GM21528 (cell line): ENCODE measurements at regions not wholly inside any gene's neighbourhood (a gene's known extent, or its start where the extent isn't known, plus 50 kb on each side); places are given as distances from the start of the nearest gene placed in this dataset.

Experiments used
- ATAC-seq: cut with Tn5 transposase; IDR thresholded peaks from one replicate; pipeline ENCODE4 v1.9.1; 2021; ENCODE audit warnings: mild to moderate bottlenecking, moderate library complexity; ENCODE audit not compliant: unreplicated experiment, low FRiP score

DNA sequence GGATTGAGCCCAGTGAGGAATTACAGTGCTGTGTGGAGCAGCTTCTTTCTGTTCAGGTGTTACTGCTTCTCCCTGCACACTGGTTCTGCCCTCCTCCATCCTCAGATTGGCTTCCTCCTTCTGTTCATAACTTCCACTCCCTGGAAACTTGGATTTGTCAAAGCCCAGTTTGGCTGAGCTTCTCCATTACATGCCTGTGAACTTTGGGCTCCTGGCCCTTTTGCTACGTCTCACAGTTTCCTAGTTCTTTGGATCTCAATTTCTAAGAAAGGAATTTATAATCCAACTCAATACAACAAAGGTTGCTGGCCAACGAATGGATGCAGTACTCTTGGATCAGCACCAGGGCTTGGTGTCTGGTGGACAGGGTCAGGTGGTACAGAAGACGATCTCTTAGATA is 318.1 kb downstream of the RPS24 start:
- ATAC-seq: no peak

DNA sequence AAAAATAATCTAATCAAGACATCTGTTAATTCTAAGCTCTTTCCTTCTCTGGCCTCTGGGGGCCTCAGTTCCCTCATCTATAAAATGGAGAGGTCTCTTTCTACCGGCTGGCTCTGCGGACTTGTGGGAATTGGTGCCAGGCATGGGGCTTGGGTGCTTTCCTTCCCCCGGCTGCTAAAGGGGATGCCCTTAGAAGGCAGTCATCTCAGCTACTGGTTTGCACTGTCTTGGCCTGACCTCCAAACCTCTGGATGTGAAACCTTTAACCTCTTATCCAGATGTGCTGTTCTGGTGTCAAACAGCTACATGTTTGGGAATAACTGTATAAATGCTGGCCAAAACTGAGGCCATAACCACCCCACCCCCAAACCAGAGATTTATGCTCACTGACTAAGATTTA is 320.0 kb downstream of the RPS24 start:
- ATAC-seq: no peak

GRCh38 chr10:78354101-78354500 is 320.4 kb downstream of the RPS24 start:
- no peak for ATAC-seq

GRCh38 chr10:78356291-78356900 is 322.7 kb downstream of the RPS24 start:
- no peak for ATAC-seq

DNA sequence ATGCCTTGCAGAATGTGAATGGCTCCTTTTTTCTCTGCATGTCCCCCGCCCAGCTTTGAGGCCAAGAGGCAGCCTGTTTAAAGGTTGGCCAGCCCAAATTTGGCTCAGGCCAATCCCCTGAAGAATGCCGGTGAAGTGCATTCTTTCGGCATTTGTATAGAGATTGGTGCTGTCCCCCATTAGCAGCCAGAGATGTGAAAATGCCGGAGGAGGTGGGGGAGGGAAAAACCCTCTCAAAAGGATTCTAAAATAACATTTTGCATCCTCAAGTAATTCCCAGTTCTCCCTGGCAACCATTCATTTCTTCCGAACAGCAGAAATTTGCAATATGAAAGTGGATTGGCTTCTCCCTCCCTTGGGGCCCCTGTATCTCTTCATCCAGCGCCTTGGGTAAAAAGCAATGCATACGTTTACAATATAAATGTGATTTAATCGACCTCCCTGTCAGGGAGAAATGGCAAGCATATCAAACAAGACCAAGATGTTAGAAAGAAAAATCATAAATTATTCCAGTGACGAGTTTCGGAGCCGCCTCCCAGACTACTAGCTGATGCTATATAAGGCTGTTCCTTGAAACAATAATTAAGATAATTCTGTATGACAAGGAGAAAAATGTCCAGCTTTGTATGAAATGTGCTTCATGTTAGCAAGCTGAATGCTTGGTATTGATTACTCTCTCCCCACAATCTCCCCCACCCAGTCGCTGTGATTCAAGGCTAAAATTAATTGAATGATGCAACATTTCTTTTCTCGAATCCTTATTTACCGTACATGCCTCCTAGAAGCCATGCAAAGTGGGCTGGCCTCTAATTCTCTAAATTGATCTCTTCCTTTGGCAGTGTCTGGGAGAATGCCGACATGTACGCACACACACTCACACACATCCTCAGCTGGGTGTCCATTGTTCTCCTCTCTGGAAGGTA is 323.7 kb downstream of the RPS24 start:
- ATAC-seq: no peak

GRCh38 chr10:78358351-78358750 is 324.7 kb downstream of the RPS24 start:
- no peak for ATAC-seq

GRCh38 chr10:78358982-78359381 is 325.3 kb downstream of the RPS24 start:
- no peak for ATAC-seq

- ATAC-seq: no peak
Observed at GRCh38 chr10:78359640-78360091, 326.0 kb downstream of the RPS24 start.

DNA sequence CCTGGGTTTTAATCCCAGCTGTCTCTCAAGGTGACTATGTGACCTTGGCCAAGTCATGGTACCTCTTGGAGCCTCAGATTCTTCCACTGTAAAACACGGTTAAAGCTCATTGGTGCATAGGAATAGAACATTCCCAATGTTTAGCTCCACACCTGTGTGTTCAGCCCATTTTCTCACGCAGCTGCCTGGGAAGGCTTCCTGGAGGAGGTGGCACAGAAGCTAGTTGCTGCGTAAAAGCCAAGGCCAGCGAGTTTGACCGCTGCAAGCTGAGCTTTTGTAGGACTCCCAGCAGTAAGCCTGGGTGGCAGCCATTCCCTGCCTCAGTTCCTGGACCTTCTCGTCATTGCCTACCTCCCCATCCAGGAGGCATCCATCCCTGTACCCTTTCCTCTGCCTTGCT is 326.6 kb downstream of the RPS24 start:
- ATAC-seq: no peak

- ATAC-seq: no peak
Observed at GRCh38 chr10:78361031-78361430, 327.4 kb downstream of the RPS24 start.

- no peak for ATAC-seq
Observed at GRCh38 chr10:78362406-78363022, 328.9 kb downstream of the RPS24 start.

DNA sequence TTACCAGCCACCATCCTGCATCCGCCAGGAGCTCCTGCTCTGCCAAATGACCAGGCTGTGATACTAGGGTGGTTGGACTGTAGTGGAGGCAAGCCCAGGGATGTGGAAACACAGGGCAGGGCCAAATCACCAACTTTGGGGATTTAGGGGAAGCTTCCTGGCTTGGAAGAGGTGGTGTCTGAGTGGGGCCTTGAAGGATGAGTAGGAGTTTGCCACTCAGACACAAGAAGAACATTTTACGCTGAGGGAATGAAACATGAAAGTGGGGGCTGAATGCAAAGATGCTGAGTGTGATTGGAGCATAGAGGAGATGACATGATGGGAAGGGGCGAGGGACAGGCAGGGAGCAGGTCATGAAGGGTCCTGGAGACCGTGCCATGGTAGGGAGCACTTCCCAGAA is 329.5 kb downstream of the RPS24 start:
- ATAC-seq: no peak

GRCh38 chr10:78365694-78366093 is 332.0 kb downstream of the RPS24 start:
- ATAC-seq: no peak

- ATAC-seq: no peak
Observed at GRCh38 chr10:78366663-78367411, 333.2 kb downstream of the RPS24 start.

- no peak for ATAC-seq
Observed at GRCh38 chr10:78367751-78368150, 334.1 kb downstream of the RPS24 start.

DNA sequence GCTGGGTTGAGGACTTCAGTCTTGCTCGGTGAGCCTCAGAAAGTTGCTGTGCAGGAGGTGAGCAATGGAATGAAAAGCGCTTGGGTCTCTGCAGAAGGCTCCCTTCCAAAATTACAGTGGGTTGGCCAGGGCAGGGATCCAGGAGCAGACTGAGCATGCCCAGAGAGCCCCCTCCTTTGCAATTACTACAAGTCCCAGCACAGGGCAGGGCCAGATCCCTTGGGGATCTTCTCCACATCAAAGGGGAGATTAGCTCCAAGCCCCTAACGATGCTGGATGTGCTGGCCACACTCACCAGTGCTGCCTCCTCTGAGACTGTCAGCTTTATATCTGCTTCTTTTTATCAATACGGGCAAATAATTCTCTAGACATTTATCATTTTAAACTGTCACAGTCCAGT is 337.5 kb downstream of the RPS24 start:
- no peak for ATAC-seq

DNA sequence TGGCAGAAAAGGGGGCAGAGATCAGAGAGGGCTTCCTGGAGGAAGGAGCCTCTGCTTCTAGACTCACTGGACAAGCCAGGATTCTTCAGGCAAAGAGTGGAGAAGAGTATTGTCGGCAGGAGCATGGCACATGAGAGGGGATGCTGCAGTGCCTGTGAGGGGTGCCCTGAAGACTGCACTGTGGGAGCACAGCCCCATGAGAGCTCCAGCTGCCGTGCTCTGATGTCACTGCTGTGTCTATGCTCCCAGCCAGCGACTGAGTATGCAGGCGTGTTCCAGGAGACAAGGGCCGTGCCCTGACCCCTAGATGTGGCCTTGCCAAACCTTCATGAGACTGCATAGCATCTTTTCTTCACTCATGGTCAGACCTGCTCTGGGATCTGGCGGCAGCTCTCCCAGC is 339.1 kb downstream of the RPS24 start:
- ATAC-seq: no peak

GRCh38 chr10:78374331-78375028 is 340.8 kb downstream of the RPS24 start:
- ATAC-seq: no peak

GRCh38 chr10:78375854-78376785 is 342.5 kb downstream of the RPS24 start:
- ATAC-seq: no peak
